Adrenal gland (tissue), 9 donors: ENCODE measurements at regions not wholly inside any gene's neighbourhood (a gene's known extent, or its start where the extent isn't known, plus 50 kb on each side); places are given as distances from the start of the nearest gene placed in this dataset.

Experiments used
- DNase-seq, 7 donors: peaks; one replicate each; pipeline ENCODE4 v3.0.0-alpha.2; 2019 to 2020
- H3K27ac ChIP-seq, 5 donors: fragments of 200-600 bp; sonication (generic) in 4 of 5; 1 replicate in 3 of 5; 2 replicates in 2 of 5; pipeline versions ENCODE4 v1.5.1 to v1.8.0; 2016 to 2020; ENCODE audit warnings: mild to moderate bottlenecking in 1 of 5
- H3K27me3 ChIP-seq: fragments of 200-600 bp; 2 replicates; pipeline ENCODE4 v1.8.0; 2021
- H3K36me3 ChIP-seq, 2 donors: fragments of 200-600 bp; replicated peaks in 1 of 2; 1 replicate in 1 of 2; 2 replicates in 1 of 2; pipeline versions ENCODE4 v1.5.1 to v1.8.0; 2018 to 2022
- H3K4me1 ChIP-seq, 2 donors: fragments of 200-600 bp; replicated peaks in 1 of 2; 1 replicate in 1 of 2; 2 replicates in 1 of 2; pipeline versions ENCODE4 v1.5.1 to v1.8.0; 2018 to 2021
- H3K4me3 ChIP-seq, 4 donors: fragments of 200-600 bp; sonication (generic) in 3 of 4; one replicate each; pipeline ENCODE4 v1.5.1; 2016 to 2018
- H3K9me3 ChIP-seq, 3 donors: fragments of 200-600 bp; sonication (generic) in 1 of 3; replicated peaks in 1 of 3; 1 replicate in 2 of 3; 2 replicates in 1 of 3; pipeline versions ENCODE4 v1.5.1 to v1.8.0; 2016 to 2021
- POLR2A ChIP-seq, 2 donors: fragments of 450-650 bp; IDR thresholded peaks; one replicate each; pipeline ENCODE4 v1.6.1; 2017; ENCODE audit warnings: antibody characterized with exemption in 2 of 2, mild to moderate bottlenecking in 2 of 2, moderate library complexity in 1 of 2
- WGBS, 4 donors: extraction: QIAGEN DNeasy Blood & Tissue Kit in 2 of 4; methylation state at CpG; one replicate each; pipeline versions ENCODE4 v1.1.5 to v1.1.7; 2013 to 2017; 5-methylcytosine and 5-hydroxymethylcytosine counted together
- intact Hi-C, 2 donors: fragments of 100-400 bp; cut with DNase I; formaldehyde crosslinking; loops; one replicate each; pipeline versions ENCODE4 v1.14.1 to v1.15.0; 2022 to 2023
- TF ChIP-seq, protein P1 (sequence below), 6 experiments: fragments of 450-650 bp in 4 of 6; fragments of 200-600 bp in 2 of 6; sonication (generic) in 1 of 6; IDR thresholded peaks; 1 replicate in 5 of 6; 2 replicates in 1 of 6; pipeline versions ENCODE4 v1.5.1 to v1.8.0; 2016 to 2021; ENCODE audit warnings: antibody characterized with exemption in 6 of 6, mild to moderate bottlenecking in 2 of 6, moderate library complexity in 1 of 6
- donor health status: healthy with polysubstance abuse.
- donor health status: Bipolar disorder and iron deficiency.
- donor health status: DM: yes; HTN: yes; CAD: no.
- donor health status: DM: no; HTN: no; CAD: no.
- donor health status: DM: no; HTN: no; CAD: no.

DNA sequence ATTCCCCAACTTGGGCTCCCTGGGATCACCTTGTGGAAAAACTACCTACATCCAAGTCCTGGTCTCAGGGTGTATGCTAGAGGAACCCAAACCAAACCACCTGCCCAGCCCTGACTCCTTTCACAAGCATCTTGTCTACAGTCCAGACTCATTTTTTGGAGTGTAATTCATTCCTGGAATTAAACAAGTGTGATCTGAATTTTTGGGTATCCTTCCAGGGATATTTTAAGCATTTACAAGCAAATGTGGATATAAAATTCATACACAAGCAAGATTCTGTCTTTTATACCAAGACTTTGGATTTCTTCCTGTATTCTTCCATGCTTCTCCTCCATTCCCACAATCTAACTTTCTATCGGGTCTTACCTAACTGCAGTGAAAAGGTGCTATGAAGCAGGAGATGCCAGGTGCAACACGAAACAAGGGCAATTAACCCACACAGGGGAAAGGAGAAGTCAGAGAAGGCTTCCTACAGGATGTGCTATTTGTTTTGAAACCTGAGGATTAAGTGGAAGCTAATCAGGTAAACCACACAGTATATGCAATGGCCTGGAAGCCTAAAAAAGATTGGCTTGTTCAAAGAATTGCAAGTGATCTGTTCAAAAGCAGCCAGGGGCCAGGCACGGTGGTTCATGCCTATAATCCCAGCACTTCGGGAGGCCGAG lies 417.2 kb upstream of the C16orf82 start:
- intact Hi-C loops: no loop called here
- Histone ChIP-seq H3K27me3 (no peaks in the 10 kb centered on the region), H3K9me3 (no peaks in the 10 kb centered on the region), H3K4me1 (no peaks in the 10 kb centered on the region), H3K36me3 (no peaks in the 10 kb centered on the region), H3K4me3 (no peak overlapping the region), H3K27ac (no peak overlapping the region)
- TF ChIP-seq, protein P1, sequence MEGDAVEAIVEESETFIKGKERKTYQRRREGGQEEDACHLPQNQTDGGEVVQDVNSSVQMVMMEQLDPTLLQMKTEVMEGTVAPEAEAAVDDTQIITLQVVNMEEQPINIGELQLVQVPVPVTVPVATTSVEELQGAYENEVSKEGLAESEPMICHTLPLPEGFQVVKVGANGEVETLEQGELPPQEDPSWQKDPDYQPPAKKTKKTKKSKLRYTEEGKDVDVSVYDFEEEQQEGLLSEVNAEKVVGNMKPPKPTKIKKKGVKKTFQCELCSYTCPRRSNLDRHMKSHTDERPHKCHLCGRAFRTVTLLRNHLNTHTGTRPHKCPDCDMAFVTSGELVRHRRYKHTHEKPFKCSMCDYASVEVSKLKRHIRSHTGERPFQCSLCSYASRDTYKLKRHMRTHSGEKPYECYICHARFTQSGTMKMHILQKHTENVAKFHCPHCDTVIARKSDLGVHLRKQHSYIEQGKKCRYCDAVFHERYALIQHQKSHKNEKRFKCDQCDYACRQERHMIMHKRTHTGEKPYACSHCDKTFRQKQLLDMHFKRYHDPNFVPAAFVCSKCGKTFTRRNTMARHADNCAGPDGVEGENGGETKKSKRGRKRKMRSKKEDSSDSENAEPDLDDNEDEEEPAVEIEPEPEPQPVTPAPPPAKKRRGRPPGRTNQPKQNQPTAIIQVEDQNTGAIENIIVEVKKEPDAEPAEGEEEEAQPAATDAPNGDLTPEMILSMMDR (IDR thresholded peaks at IDR 0.05): no peak
- no peak for TF ChIP-seq POLR2A (IDR thresholded peaks at IDR 0.05)
- DNase-seq: no peak
- WGBS, 4 donors: 63 to 77% (median 70%) methylated on average over 5 of the region's 5 CpGs

DNA sequence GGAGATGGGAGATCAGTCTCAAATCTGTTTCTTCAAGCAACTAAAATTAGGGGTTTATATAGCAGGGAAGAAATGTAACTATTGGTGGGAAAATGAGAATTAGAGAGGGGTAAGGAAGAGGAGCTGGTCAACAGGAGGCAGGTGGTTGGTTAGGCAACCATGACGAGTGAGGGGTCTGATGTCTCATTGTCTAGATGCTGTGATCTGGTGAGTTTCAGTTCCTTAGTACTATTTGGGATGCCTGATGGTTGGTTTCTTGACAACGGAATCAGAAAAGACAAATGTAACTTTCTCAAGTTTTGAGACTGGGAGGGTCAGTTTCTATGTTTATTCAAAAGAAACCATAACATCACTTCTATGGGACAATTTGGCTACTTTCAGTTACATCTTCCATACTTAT lies 415.3 kb upstream of the C16orf82 start:
- intact Hi-C loops: no loop called here
- no peak for DNase-seq
- no peaks in the 10 kb centered on the region for H3K27me3 ChIP-seq
- no peaks in the 10 kb centered on the region for H3K9me3 ChIP-seq
- WGBS, 4 donors: 55 to 74% (median 59%) methylated on average over 2 of the region's 2 CpGs
- no peak overlapping the region for H3K4me3 ChIP-seq
- TF ChIP-seq POLR2A (IDR thresholded peaks at IDR 0.05): no peak
- TF ChIP-seq, protein P1 (IDR thresholded peaks at IDR 0.05): no peak
- H3K27ac ChIP-seq: no peak overlapping the region
- no peaks in the 10 kb centered on the region for H3K36me3 ChIP-seq
- no peaks in the 10 kb centered on the region for H3K4me1 ChIP-seq

DNA sequence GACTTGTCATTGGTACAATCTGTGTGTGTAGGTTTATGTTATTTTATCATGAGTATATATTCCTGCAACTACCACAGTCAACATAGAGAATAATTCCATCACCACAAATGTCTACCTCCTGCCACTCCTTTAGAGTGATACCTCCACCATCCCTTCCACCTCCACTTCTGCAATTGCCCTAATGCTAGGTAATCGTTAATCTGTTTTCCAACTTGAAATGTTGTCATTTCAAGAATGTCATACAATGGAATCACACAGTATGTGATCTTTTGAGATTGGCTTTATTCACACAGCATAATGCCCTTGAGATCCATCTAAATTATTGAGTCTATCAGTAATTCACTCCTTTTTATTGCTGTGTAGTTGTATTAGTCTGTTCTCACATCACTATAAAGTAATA lies 414.8 kb upstream of the C16orf82 start:
- WGBS, 4 donors: 70 to 86% (median 82%) methylated on average over 1 of the region's 1 CpG
- intact Hi-C loops: no loop called here

DNA sequence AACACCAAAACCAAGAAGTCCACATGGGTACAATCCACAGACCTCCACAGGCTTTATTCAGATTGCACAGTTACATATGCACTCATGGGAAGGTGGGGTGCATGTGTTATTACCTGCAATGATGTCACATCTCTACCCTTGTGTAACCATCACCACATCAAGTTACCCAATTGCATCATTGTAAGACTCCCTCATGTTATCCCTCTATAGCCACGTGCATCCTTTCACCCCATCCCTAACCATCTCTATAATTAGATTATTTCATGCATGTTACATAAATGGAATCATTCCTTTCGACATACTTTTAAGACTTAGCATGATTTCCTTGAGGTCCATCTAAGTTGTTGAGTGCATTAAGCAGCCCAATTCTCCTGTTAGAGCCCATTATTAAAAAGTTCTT lies 408.2 kb upstream of the C16orf82 start:
- no peaks in the 10 kb centered on the region for H3K9me3 ChIP-seq
- no peaks in the 10 kb centered on the region for H3K4me1 ChIP-seq
- intact Hi-C loops: no loop called here
- WGBS, 4 donors: 54 to 70% (median 56%) methylated on average over 2 of the region's 2 CpGs
- H3K36me3 ChIP-seq: no peaks in the 10 kb centered on the region
- H3K4me3 ChIP-seq: no peak overlapping the region
- no peak overlapping the region for H3K27ac ChIP-seq
- H3K27me3 ChIP-seq: no peaks in the 10 kb centered on the region
- TF ChIP-seq, protein P1 (IDR thresholded peaks at IDR 0.05): no peak
- TF ChIP-seq POLR2A (IDR thresholded peaks at IDR 0.05): no peak
- no peak for DNase-seq

More for the DNA sequence above, 414.8 kb upstream of the C16orf82 start:
- TF ChIP-seq, protein P1 (IDR thresholded peaks at IDR 0.05): no peak
- H3K4me1 ChIP-seq: no peaks in the 10 kb centered on the region
- DNase-seq: no peak
- no peak overlapping the region for H3K27ac ChIP-seq
- H3K9me3 ChIP-seq: no peaks in the 10 kb centered on the region
- no peak overlapping the region for H3K4me3 ChIP-seq
- no peaks in the 10 kb centered on the region for H3K36me3 ChIP-seq
- no peaks in the 10 kb centered on the region for H3K27me3 ChIP-seq
